HS-27A (cell line): ENCODE measurements at regions not wholly inside any gene's neighbourhood (a gene's known extent, or its start where the extent isn't known, plus 50 kb on each side); places are given as distances from the start of the nearest gene placed in this dataset.
"Not testable (repeated sequence)": the region's sequence is repeated elsewhere in the genome, so short reads cannot be mapped to it uniquely, and the experiment has no call there.

ENCODE experiments used
- DNase-seq: peaks from one replicate; pipeline ENCODE4 v3.0.0-alpha.2; 2012; ENCODE audit warnings: low read depth, missing footprints

DNA sequence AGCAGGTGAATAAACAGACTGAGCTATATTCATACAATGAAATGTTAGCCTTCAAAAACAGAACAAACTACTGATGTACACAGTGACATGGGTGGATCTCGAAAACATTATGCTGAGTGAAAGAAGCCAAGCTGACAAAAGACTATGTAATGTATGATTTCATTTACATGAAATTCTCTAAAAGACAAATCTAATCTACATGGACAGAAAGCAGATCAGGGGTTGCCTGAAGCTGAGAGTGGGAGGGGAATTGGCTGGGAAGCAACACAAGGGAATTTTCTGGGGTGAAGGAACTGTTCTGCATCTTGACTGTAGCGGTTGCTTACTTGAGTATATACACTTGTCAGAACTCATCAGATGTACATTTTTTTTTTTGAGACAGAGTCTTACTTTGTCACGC, 121.7 kb upstream of the SVIL start:
- no peak for DNase-seq

GRCh38 chr10:29753283-29753682, 118.5 kb upstream of the SVIL start:
- DNase-seq, result no peak

DNA sequence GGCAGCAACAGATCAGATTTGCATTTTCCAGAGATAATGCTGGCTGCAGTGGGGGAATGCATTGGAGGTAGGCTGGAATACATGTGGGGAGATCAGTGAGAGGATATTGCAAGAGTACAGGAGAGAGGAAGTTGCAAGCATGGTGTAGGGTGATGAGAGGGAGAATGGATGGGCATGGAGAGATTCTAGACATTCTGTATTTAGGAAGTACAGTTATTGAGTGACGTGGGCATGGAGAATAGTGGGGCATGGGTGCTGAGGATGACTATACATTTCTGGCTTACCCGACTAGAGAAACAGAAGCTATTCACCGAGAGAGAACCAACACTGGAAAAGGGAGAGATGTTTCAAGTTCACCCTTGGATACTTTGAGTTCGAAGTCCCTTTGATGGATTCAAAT, 116.9 kb upstream of the SVIL start:
- no peak for DNase-seq

DNA sequence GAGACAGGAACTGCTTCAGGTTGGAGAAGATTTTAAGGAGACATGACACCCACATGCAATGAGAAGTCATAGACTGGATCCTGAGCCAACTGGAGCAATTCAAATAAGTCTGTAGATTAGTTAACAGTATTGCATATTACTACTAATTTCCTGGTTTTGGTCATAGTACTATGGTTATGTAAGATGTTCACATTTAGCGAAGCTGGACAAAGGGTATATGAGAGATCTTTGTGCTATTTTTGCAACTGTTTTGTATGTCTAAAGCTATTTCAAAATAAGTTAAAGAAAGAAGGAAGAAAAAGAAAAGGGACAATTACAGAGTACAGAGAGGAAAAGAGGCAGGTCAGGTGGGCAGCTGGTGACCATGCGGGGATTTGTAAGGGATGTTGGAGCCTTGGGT, 116.5 kb upstream of the SVIL start:
- no peak for DNase-seq

DNA sequence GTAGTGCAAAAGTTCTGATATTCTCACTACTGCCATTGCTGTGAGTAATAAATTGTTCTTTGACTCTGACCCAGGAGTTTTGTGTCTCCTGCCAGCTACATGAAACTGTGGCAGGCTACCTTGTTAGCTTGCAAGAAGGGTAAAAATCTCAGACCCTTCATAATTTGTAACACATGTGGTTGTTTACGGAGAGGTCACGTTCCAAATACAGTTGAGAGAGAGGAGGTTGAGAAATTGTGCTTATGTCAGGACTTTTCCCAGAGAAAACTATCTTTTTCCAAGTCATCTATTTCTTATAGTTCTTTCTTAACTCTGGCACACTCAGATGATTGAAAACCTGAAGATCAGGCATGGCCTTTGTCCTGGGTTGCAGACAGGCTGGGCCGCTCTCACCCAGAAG, 114.4 kb upstream of the SVIL start:
- DNase-seq, result no peak

- no peak for DNase-seq
Measured at GRCh38 chr10:29748109-29748650, 113.4 kb upstream of the SVIL start.

- no peak for DNase-seq
Measured at GRCh38 chr10:29746080-29746797, 111.5 kb upstream of the SVIL start.

DNA sequence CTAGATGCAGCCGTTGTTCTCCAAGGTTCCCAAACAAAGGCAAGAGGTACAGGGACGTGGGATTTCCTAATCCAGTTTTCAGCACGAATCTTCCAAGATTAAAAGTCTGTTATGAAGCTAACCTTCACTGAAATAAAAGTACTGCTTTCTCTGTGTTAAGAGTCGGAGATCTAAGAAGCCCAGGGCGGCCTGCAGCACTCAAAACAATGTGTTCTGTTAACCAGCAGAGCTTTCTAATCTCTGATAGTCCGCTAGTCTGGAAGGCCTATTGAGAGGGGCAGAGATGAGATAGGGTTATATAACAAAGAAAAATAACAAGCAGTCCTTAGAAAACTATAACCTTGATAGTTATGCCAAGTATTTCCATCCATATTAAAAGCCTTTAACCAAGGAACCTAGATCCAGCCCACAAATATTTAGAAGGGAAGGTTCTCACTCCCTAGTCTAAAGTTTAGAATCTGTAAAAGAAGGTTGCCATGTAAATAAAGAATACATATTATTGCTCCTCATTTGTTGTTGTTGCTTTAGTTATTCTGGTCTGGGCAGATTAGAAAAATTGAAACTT, 106.3 kb upstream of the SVIL start:
- no peak for DNase-seq

GRCh38 chr10:29738341-29738740, 103.6 kb upstream of the SVIL start:
- no peak for DNase-seq

DNA sequence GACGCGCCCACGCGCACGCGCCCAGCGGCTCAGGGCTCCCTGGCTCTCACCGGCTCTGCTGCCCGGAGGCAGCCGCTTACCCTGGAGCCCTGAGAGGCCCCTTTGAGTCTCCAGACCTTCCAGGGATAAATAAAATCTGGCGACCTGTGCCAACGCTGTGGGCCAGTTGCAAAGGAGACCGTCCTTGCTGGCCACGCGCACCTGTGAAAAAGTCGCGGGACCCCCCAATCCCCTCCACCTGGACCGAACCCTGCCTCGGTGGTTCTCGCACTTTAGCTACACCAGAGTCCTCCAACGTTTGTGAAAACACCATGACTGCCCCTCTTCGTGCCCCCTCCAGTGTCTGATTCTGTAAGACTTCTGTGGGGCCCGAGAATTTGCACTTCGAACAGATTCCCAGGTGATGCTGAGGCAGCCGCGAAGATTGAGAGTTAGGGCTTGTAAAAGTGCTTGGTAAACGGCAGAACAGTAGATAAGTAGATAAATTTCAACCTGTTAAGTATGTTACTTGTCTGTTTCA, 102.4 kb upstream of the SVIL start:
- DNase-seq, result no peak

DNA sequence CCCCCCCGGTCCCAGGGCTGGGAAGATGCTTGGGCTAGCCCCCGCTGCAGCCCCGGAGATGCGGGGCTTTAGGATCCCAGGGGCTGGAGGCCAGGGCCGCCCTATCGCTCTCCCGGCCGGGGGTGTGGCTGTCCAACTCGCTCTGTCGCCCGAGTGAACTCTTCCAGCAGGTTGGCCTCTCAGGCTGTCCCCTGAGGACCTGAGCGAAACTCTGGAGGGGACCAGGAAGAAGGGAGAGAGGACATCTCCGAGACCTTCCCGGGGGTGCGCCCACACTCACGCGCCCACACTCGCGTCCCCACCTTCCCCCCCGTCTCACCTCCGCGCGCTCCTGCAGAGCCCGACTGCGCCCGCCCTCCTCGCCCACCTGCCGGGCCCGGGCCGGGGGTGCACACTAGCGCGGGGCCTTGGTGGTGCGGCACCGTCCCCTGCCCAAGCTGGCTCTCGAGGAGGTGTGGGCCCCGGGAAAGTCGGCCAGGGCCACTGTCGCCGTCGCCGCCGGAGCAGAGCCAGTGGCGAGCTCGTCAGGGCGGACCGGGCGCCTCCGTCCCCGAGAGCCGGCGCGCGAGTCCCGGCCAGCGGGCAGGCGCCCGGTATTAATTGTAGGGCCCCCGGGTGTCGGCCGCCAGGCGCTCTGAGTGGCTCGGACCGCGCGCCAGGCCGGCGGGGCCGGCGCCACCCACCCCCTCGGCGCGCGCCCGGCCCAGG, 101.7 kb upstream of the SVIL start:
- DNase-seq, result no peak

GRCh38 chr10:29735628-29736365, 101.0 kb upstream of the SVIL start:
- DNase-seq, result peak; percentile 29

- DNase-seq, result no peak
Measured at GRCh38 chr10:29734962-29735627, 100.3 kb upstream of the SVIL start.

DNA sequence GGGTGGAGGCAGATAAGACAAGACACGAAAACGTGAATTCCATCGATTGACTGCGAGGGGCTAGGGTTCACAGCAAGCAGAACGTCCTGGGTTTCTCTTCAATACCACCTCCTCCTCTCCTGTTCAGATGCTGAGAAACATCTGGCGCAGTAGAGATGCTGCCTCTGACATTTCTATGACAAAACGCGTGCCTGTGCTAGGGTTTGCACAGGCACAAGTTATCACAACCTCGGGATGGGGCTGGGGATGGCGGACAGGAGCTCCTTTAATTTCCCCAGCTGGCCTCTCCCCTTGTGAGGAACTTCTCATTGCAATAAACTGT, 99.8 kb upstream of the SVIL start:
- no peak for DNase-seq

DNA sequence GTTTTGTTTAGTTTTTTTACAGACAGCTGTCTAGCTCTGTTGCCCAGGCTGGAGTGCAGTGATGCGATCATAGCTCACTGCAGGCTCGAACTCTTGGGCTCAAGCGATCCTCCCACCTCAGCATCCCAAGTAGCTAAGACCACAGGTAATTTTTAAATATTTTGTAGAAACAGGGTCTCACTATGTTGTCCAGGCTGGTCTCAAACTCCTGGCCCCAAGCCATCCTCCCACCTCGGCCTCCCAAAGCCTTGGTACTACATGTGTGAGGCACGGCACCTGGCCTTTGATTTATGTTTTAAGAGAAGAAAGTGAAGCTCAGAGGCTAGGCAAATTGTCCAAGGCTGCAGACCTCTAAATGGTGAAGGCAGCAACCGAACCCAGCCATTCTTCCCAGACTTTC, 98.6 kb upstream of the SVIL start:
- no peak for DNase-seq

GRCh38 chr10:29732918-29733317, 98.1 kb upstream of the SVIL start:
- no peak for DNase-seq

- DNase-seq, result no peak
Measured at GRCh38 chr10:29731760-29732159, 97.0 kb upstream of the SVIL start.

- no peak for DNase-seq
Measured at GRCh38 chr10:29730969-29731368, 96.2 kb upstream of the SVIL start.

GRCh38 chr10:29730458-29730857, 95.7 kb upstream of the SVIL start:
- no peak for DNase-seq

DNA sequence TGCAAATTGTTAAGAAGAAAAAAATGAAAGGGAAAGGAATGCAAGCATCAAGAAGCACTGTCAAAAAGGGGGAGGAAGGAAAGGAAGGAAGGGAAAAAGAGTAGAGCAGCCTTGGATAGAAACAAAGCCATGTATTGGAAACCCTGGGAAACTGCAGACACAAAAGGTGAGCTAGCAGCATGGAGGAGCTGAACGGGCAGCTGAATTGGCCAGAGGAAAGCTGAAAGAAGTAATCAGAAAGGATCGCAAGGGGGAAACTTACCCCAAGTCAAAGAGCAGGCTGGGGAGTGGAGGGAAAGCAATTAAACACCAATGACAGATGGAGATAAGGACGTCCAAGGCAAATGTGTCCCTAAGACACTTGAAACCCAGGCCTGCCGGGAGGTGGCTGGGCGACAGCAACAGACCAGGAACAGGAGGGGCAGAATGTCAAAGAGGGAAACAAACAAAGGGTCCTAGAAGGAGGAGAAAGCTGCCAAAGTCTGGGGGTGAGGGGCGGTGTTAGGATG, 93.8 kb upstream of the SVIL start:
- DNase-seq, result no peak

- not testable (repeated sequence) for DNase-seq
Measured at GRCh38 chr10:29725927-29726326, 91.2 kb upstream of the SVIL start.
